ENCODE measurements at regions not wholly inside any gene's neighbourhood (a gene's known extent, or its start where the extent isn't known, plus 50 kb on each side); places are given as distances from the start of the nearest gene placed in this dataset.

DNA sequence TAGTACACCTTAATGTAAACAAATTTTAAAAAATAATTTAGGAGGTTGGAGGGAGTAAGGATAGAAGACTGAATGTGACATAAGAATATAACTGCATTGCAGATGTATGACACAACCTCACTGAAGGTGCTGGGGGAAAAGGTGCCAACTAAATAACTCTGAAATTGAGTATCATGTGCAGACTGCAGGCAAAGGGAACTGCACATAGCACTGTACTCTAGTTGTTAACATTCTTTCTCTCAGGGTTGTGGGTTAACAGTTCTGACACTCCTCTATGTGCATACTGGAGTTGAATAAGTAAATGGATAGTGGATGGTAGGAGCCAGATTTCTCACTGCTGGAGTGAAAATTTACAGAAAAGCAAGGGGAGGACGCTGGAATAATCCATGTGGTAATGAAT lies 451.9 kb upstream of the CDH4 start:
- no peak for DNase-seq (ENCODE audit: low spot score)
- Mint-ChIP-seq H3K9me3 (ENCODE audit: low read depth) (peaks cover 23% of the 10 kb centered on the region), H3K4me1 (ENCODE audit: low read depth) (no peaks in the 10 kb centered on the region), H3K27me3 (ENCODE audit: low read depth) (no peaks in the 10 kb centered on the region), H3K4me3 (ENCODE audit: unreplicated experiment) (no peak overlapping the region), H3K36me3 (ENCODE audit: low read depth) (no peaks in the 10 kb centered on the region), H3K27ac (ENCODE audit: unreplicated experiment) (no peak overlapping the region)
- no peak for TF ChIP-seq CTCF (IDR thresholded peaks at IDR 0.05)

GRCh38 chr20:60802676-60803075 lies 449.4 kb upstream of the CDH4 start:
- Mint-ChIP-seq H3K27me3 (ENCODE audit: low read depth) (no peaks in the 10 kb centered on the region), H3K36me3 (ENCODE audit: low read depth) (no peaks in the 10 kb centered on the region), H3K9me3 (ENCODE audit: low read depth) (peaks cover 23% of the 10 kb centered on the region), H3K27ac (ENCODE audit: unreplicated experiment) (no peak overlapping the region), H3K4me3 (ENCODE audit: unreplicated experiment) (no peak overlapping the region), H3K4me1 (ENCODE audit: low read depth) (no peaks in the 10 kb centered on the region)
- TF ChIP-seq CTCF (IDR thresholded peaks at IDR 0.05), result no peak
- no peak for DNase-seq (ENCODE audit: low spot score)

- Mint-ChIP-seq H3K27me3 (ENCODE audit: low read depth) (no peaks in the 10 kb centered on the region), H3K27ac (ENCODE audit: unreplicated experiment) (no peak overlapping the region), H3K4me3 (ENCODE audit: unreplicated experiment) (no peak overlapping the region), H3K36me3 (ENCODE audit: low read depth) (no peaks in the 10 kb centered on the region), H3K4me1 (ENCODE audit: low read depth) (no peaks in the 10 kb centered on the region), H3K9me3 (ENCODE audit: low read depth) (peaks cover 23% of the 10 kb centered on the region)
- no peak for TF ChIP-seq CTCF (IDR thresholded peaks at IDR 0.05)
- DNase-seq (ENCODE audit: low spot score), result no peak
Observed at GRCh38 chr20:60803335-60804055, 448.6 kb upstream of the CDH4 start.

DNA sequence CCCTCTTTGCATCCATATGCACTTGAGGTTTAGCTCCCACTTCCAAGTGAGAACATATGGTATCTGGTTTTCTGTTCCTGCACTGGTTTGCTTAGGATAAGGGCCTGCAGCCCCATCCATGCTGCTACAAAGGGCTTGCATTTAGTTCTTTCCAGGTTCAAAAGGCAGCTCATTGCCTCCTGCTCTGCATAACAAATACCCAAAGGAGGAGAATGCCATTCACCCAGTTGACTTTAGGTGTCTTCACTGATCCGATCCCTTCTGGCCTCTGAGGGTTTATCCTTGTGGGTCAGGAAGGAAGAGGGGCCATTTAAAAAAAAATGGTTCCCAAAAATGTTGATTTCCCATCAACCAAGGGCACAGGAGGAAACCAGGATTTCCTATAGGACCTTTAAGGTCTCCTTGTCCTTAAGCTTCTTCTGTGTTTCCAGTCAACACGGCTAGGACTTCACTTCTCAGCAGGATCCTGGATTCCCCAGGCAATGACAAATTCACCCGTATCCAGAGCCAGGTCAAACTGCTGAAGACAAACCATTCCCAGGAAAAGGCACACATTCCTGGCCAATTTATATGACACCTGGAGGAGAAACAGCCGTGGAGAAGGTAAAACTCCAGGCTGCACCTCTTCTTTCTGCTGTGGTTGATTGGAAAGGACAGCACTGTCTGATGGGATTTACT lies 447.7 kb upstream of the CDH4 start:
- H3K4me3 Mint-ChIP-seq (ENCODE audit: unreplicated experiment), result no peak overlapping the region

More for the DNA sequence above, 447.7 kb upstream of the CDH4 start:
- Mint-ChIP-seq H3K36me3 (ENCODE audit: low read depth) (no peaks in the 10 kb centered on the region), H3K27me3 (ENCODE audit: low read depth) (no peaks in the 10 kb centered on the region), H3K4me1 (ENCODE audit: low read depth) (no peaks in the 10 kb centered on the region), H3K27ac (ENCODE audit: unreplicated experiment) (no peak overlapping the region), H3K9me3 (ENCODE audit: low read depth) (peaks cover 20% of the 10 kb centered on the region)
- no peak for TF ChIP-seq CTCF (IDR thresholded peaks at IDR 0.05)
- DNase-seq (ENCODE audit: low spot score), result no peak
